Psoas muscle (tissue), 7 donors: ENCODE measurements at regions not wholly inside any gene's neighbourhood (a gene's known extent, or its start where the extent isn't known, plus 50 kb on each side); places are given as distances from the start of the nearest gene placed in this dataset.
"Not testable (repeated sequence)": the region's sequence is repeated elsewhere in the genome, so short reads cannot be mapped to it uniquely, and the experiment has no call there.

Experiments
- ATAC-seq, 4 donors: fragments of 200-7000 bp; cut with Tn5 transposase; one replicate each; pipeline ENCODE4 v1.9.1; 2020; ENCODE audit warnings: moderate library complexity in 3 of 4, mild to moderate bottlenecking in 2 of 4
- DNase-seq, 2 donors: peaks; one replicate each; pipeline ENCODE4 v3.0.0-alpha.2; 2020
- H3K27ac ChIP-seq: fragments of 200-600 bp; one replicate; pipeline ENCODE4 v1.8.0; 2022
- H3K27me3 ChIP-seq, 3 donors: fragments of 200-600 bp in 1 of 3; one replicate each; pipeline versions ENCODE4 v1.6.1 to v1.8.0; 2013 to 2022; ENCODE audit warnings: low read length in 2 of 3, mild to moderate bottlenecking in 2 of 3, moderate library complexity in 1 of 3; ENCODE audit not compliant: insufficient read depth in 3 of 3
- H3K36me3 ChIP-seq, 2 donors: fragments of 200-600 bp in 1 of 2; one replicate each; pipeline versions ENCODE4 v1.6.1 to v1.8.0; 2013 to 2022; ENCODE audit warnings: low read depth in 1 of 2, mild to moderate bottlenecking in 1 of 2, moderate library complexity in 1 of 2; ENCODE audit not compliant: insufficient read depth in 1 of 2
- H3K4me1 ChIP-seq: fragments of 200-600 bp; one replicate; pipeline ENCODE4 v1.8.0; 2022
- H3K4me3 ChIP-seq: fragments of 200-600 bp; one replicate; pipeline ENCODE4 v1.8.0; 2022; ENCODE audit warnings: mild to moderate bottlenecking
- H3K9me3 ChIP-seq: fragments of 200-600 bp; one replicate; pipeline ENCODE4 v1.8.0; 2022
- CTCF ChIP-seq: fragments of 200-600 bp; IDR thresholded peaks from one replicate; pipeline ENCODE4 v1.8.0; 2022; ENCODE audit warnings: antibody characterized with exemption
- WGBS, 3 donors: extraction: QIAGEN DNeasy Blood & Tissue Kit; methylation state at CpG; one replicate each; pipeline versions ENCODE4 v1.1.6 to v1.1.7; 2013; 5-methylcytosine and 5-hydroxymethylcytosine counted together
- intact Hi-C, 2 donors: fragments of 100-400 bp; cut with DNase I; formaldehyde crosslinking; loops; one replicate each; pipeline versions ENCODE4 v1.11.0 to v1.14.2; 2022
- donor health status: healthy with polysubstance abuse.
- donor health status: DM: no; HTN: no; CAD: no; lungs with moderate emphysema.
- donor health status: Bipolar disorder and iron deficiency.
- donor health status: healthy.
- donor health status: DM: yes; HTN: yes; CAD: no.
- donor health status: DM: no; HTN: no; CAD: no.
- donor health status: DM: yes; HTN: yes; CAD: no.

GRCh38 chr6:51203504-51203903 is 384.8 kb downstream of the TFAP2B start:
- Histone ChIP-seq H3K27me3 (peaks cover 0 to 2% (median 0%) of the 10 kb centered on the region in 3 donors), H3K4me1 (no peaks in the 10 kb centered on the region), H3K9me3 (no peaks in the 10 kb centered on the region), H3K27ac (no peak overlapping the region), H3K36me3 (no peaks in the 10 kb centered on the region), H3K4me3 (no peak overlapping the region)
- no peak for TF ChIP-seq CTCF
- no peak for ATAC-seq
- intact Hi-C loops: no loop called here
- 70 to 80% (median 71%) methylated on average over 1 of the region's 1 CpG for WGBS, 3 donors
- no peak for DNase-seq

- H3K9me3 ChIP-seq, ATAC-seq, H3K36me3 ChIP-seq, DNase-seq, H3K27me3 ChIP-seq, intact Hi-C loops, H3K4me3 ChIP-seq, H3K4me1 ChIP-seq, H3K27ac ChIP-seq: not testable (repeated sequence)
- WGBS, 3 donors: 78 to 88% (median 83%) methylated on average over 5 of the region's 5 CpGs
These were observed 388.0 kb downstream of the TFAP2B start for GRCh38 chr6:51206686-51207085.

GRCh38 chr6:51209651-51210050 is 391.0 kb downstream of the TFAP2B start:
- H3K27ac ChIP-seq: no peak overlapping the region
- no peak overlapping the region for H3K4me3 ChIP-seq
- WGBS, 3 donors: 82 to 91% (median 88%) methylated on average over 1 of the region's 1 CpG
- no peak for TF ChIP-seq CTCF
- H3K9me3 ChIP-seq: no peaks in the 10 kb centered on the region
- peaks cover 0 to 2% (median 0%) of the 10 kb centered on the region in 3 donors for H3K27me3 ChIP-seq
- no peak for DNase-seq
- no peak for ATAC-seq
- no peaks in the 10 kb centered on the region for H3K4me1 ChIP-seq
- intact Hi-C loops: no loop called here
- H3K36me3 ChIP-seq: no peaks in the 10 kb centered on the region

- TF ChIP-seq CTCF: no peak
- H3K9me3 ChIP-seq: no peaks in the 10 kb centered on the region
- DNase-seq: no peak
- no peak overlapping the region for H3K4me3 ChIP-seq
- intact Hi-C loops: no loop called here
- whole genome bisulfite sequencing, 3 donors: 8 to 12% (median 9%) methylated on average over 16 of the region's 16 CpGs
- no peaks in the 10 kb centered on the region for H3K4me1 ChIP-seq
- no peaks in the 10 kb centered on the region for H3K36me3 ChIP-seq
- no peak for ATAC-seq
- H3K27ac ChIP-seq: no peak overlapping the region
- H3K27me3 ChIP-seq: no peaks in the 10 kb centered on the region
These were observed 395.1 kb downstream of the TFAP2B start for GRCh38 chr6:51213811-51214210.

GRCh38 chr6:51214442-51214841 is 395.8 kb downstream of the TFAP2B start:
- DNase-seq (no peak), ATAC-seq (no peak)
- no peak overlapping the region for H3K27ac ChIP-seq
- no peak overlapping the region for H3K4me3 ChIP-seq
- TF ChIP-seq CTCF: no peak
- H3K36me3 ChIP-seq: no peaks in the 10 kb centered on the region
- H3K4me1 ChIP-seq: no peaks in the 10 kb centered on the region
- H3K27me3 ChIP-seq: no peaks in the 10 kb centered on the region
- intact Hi-C loops: no loop called here
- WGBS, 3 donors: 31 to 35% (median 33%) methylated on average over 4 of the region's 4 CpGs
- no peaks in the 10 kb centered on the region for H3K9me3 ChIP-seq
